GM04503 (cell line): ENCODE measurements at regions not wholly inside any gene's neighbourhood (a gene's known extent, or its start where the extent isn't known, plus 50 kb on each side); places are given as distances from the start of the nearest gene placed in this dataset.
"Not testable (repeated sequence)": the region's sequence is repeated elsewhere in the genome, so short reads cannot be mapped to it uniquely, and the experiment has no call there.

ENCODE experiments used
- DNase-seq: peaks from one replicate; pipeline ENCODE4 v3.0.0-alpha.2; 2012; ENCODE audit warnings: low read depth

GRCh38 chr5:89343666-89344065 lies 460.7 kb upstream of the MEF2C start:
- DNase-seq: no peak

GRCh38 chr5:89342106-89342876 lies 459.3 kb upstream of the MEF2C start:
- DNase-seq: peak; percentile 80

GRCh38 chr5:89338935-89339334 lies 456.0 kb upstream of the MEF2C start:
- DNase-seq: peak; percentile 81

GRCh38 chr5:89336111-89336510 lies 453.1 kb upstream of the MEF2C start:
- DNase-seq: no peak

- DNase-seq: no peak
Measured at GRCh38 chr5:89330140-89330539, 447.2 kb upstream of the MEF2C start.

- no peak for DNase-seq
Measured at GRCh38 chr5:89327608-89328007, 444.6 kb upstream of the MEF2C start.

GRCh38 chr5:89324990-89325389 lies 442.0 kb upstream of the MEF2C start:
- no peak for DNase-seq

GRCh38 chr5:89320421-89321277 lies 437.7 kb upstream of the MEF2C start:
- DNase-seq: no peak

- DNase-seq: not testable (repeated sequence)
Measured at GRCh38 chr5:89317838-89318237, 434.9 kb upstream of the MEF2C start.

GRCh38 chr5:89315286-89316100 lies 432.5 kb upstream of the MEF2C start:
- DNase-seq: no peak

- peak; percentile 55 for DNase-seq
Measured at GRCh38 chr5:89313804-89314588, 431.0 kb upstream of the MEF2C start.

- peak; percentile 44 for DNase-seq
Measured at GRCh38 chr5:89313044-89313443, 430.1 kb upstream of the MEF2C start.

GRCh38 chr5:89309268-89309667 lies 426.3 kb upstream of the MEF2C start:
- DNase-seq: no peak

GRCh38 chr5:89308606-89309040 lies 425.6 kb upstream of the MEF2C start:
- DNase-seq: no peak

GRCh38 chr5:89307972-89308371 lies 425.0 kb upstream of the MEF2C start:
- DNase-seq: no peak

GRCh38 chr5:89307141-89307540 lies 424.2 kb upstream of the MEF2C start:
- not testable (repeated sequence) for DNase-seq

- no peak for DNase-seq
Measured at GRCh38 chr5:89303033-89303480, 420.1 kb upstream of the MEF2C start.

- DNase-seq: no peak
Measured at GRCh38 chr5:89302102-89302891, 419.3 kb upstream of the MEF2C start.

- DNase-seq: no peak
Measured at GRCh38 chr5:89301321-89302025, 418.5 kb upstream of the MEF2C start.

- no peak for DNase-seq
Measured at GRCh38 chr5:89300426-89300970, 417.5 kb upstream of the MEF2C start.
